ENCODE measurements at regions not wholly inside any gene's neighbourhood (a gene's known extent, or its start where the extent isn't known, plus 50 kb on each side); places are given as distances from the start of the nearest gene placed in this dataset.

DNA sequence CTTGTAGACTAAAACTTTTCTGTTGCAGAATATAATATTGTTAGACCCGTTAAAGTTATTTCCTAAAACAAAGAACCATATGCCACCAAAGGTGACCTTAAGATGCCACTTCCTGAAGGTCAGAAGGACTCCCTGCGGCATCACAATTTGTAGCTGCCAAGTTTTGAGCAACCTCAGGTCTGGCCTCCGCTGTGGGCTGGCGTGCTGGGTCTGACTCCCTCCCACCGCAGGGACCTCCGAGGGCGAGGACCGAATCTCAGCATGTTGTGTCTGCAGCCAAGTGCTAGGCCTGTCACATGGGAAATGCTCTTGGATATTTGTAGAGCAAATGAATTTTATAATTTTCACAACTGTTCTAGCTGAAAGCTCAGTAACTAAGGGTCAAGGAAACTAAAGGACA lies 285.9 kb downstream of the NDUFA10 start:
- TF ChIP-seq CTCF (conservative IDR thresholded peaks at IDR 0.05; ENCODE audit: control insufficient read depth, insufficient read depth, low read depth, low read length), result no peak
- H3K4me3 ChIP-seq (ENCODE audit: control insufficient read depth, low read depth, low read length), result no peak overlapping the region
- DNase-seq (ENCODE audit: low read depth), result no peak

GRCh38 chr2:239738159-239738558 lies 287.0 kb downstream of the NDUFA10 start:
- no peak for DNase-seq (ENCODE audit: low read depth)
- no peak for TF ChIP-seq CTCF (conservative IDR thresholded peaks at IDR 0.05; ENCODE audit: control insufficient read depth, insufficient read depth, low read depth, low read length)

DNA sequence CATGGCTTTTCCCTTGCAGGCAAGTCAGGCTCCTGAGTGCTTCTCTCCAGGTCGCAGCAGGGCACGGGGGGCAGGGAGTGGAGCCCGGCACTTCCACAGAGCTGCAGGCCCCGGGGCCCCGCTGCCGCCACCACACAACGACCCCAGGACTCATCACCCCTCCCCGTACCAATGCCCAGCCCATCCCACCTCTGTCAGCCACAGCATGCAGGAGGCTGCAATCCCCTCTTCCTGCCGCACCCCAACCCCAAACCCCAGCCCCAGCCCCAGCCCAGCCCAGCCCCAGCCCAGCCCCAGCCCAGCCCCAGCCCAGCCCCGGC lies 288.0 kb downstream of the NDUFA10 start:
- DNase-seq (ENCODE audit: low read depth), result no peak
- H3K4me3 ChIP-seq (ENCODE audit: control insufficient read depth, low read depth, low read length), result no peak overlapping the region
- TF ChIP-seq CTCF (conservative IDR thresholded peaks at IDR 0.05; ENCODE audit: control insufficient read depth, insufficient read depth, low read depth, low read length), result no peak

More at GRCh38 chr2:239738159-239738558, 287.0 kb downstream of the NDUFA10 start:
- no peak overlapping the region for H3K4me3 ChIP-seq (ENCODE audit: control insufficient read depth, low read depth, low read length)

DNA sequence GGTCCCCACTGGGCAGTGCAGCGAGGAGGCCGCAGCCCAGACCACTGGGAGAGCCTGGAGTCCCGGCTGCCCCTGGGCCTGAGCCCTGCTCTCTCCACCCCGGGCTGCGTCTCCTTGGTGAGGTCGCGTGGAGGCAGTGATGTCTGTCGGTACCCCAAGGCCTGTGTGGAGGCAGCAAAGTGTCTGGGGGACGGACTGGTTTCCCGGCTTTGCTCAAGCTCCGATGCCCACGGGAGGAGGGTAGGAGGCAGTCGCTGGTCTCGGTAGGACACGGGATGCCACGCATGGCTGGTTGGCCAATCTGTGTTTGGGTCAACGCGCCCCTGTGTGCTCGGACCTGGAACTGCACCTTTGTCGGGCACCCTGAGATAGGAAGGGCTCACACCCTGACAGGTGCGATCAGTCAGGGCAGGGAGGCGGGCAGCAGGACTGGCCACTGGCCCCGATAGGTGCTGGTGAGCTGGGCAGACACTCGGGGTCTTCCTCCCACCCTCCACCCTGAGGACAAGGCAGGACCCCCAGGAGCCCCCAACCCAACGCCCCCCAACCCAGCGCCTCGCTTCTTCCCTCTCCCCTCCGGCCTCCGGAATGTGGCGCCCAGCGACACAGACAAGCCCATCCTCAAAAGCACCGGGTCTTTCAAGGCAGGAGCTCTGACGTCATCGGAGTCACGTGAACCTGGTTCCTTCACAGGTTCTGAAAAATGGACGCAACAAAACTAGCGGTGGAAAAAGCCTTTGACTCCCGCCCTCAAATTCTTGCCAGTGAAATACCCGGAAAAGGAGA lies 288.6 kb downstream of the NDUFA10 start:
- DNase-seq (ENCODE audit: low read depth), result no peak
- TF ChIP-seq CTCF (conservative IDR thresholded peaks at IDR 0.05; ENCODE audit: control insufficient read depth, insufficient read depth, low read depth, low read length), result no peak

DNA sequence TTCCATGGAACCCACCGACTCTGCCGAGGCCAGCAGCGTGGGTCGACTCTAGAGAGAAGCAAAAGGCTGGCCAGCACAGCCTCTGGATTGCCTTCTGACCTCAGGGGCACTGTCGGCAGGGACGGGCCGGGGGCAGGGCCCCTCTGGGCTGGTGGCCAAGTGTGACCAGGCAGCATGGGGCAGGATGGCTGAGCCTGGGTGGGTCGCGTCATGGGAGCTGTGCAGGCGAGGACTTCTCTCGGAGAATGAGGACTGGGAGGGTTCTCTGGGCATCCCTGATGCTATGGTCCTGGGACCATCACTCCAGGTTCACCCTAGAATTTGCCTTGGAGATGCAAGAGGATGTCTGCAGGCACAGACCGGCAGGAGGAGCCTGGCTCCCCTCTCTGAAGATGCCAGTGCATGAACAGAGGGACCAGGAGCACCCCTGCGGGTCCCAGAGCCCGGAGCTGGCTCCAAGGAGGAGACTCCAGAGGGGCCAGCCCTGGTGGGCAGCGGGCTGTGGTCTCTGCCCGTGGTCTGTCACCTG lies 289.2 kb downstream of the NDUFA10 start:
- no peak overlapping the region for H3K4me3 ChIP-seq (ENCODE audit: control insufficient read depth, low read depth, low read length)
- DNase-seq (ENCODE audit: low read depth), result no peak
- TF ChIP-seq CTCF (conservative IDR thresholded peaks at IDR 0.05; ENCODE audit: control insufficient read depth, insufficient read depth, low read depth, low read length), result no peak

More for the DNA sequence above, 288.6 kb downstream of the NDUFA10 start:
- H3K4me3 ChIP-seq (ENCODE audit: control insufficient read depth, low read depth, low read length), result no peak overlapping the region

DNA sequence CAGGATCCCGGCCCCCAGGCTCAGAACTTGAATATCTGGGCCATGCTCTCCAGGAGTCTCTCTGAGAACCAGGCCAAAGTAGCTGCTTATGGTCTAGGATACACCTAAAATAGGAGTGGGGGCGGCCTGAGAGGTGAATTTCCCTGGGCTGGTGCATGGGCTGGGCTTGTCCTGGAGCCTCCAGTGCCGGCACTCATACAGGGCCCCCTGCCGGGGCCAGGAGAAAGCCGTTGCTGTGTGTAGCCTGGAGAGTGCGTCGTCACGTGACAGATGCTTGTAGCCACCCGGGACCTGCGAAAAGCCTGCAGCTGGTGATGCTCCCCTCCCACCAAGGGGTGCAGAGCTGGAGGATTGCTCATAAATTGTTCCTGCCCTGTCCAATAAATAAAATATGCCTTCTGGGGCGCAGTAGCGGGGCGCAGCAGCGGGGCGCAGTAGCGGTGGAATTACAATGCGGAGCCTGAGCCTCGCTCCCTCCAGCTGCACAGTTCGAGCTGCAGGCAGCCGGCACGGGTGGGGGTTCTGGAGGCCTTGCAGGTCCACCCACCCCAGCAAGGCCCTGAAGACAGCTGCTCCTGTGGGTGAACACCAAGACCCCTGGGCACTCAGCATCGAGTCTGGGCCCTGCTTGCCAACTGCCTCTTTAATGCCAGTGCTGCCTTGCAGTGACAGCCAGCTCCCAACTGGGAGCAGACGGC lies 289.9 kb downstream of the NDUFA10 start:
- no peak overlapping the region for H3K4me3 ChIP-seq (ENCODE audit: control insufficient read depth, low read depth, low read length)
- no peak for TF ChIP-seq CTCF (conservative IDR thresholded peaks at IDR 0.05; ENCODE audit: control insufficient read depth, insufficient read depth, low read depth, low read length)
- no peak for DNase-seq (ENCODE audit: low read depth)
